ENCODE measurements at regions not wholly inside any gene's neighbourhood (a gene's known extent, or its start where the extent isn't known, plus 50 kb on each side); places are given as distances from the start of the nearest gene placed in this dataset.

DNA sequence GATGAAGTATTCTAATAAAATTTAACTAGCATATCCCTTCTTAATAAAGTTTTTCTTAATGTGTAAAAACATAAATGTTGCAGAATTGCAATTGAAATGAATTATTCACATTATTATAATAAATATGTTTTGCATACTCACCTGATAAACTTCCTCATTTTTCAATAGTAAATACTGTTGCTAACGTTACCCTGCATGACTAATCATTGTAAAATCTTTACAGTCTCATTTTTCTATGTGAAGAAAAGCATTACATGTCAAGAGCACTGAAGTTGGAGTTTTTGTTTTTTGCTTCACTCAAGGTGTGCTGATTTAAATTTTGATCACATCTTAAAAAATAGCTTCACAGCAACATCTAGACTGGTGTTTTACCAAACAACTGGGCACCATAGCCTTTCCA lies 157.2 kb upstream of the CDH18 start:
- Mint-ChIP-seq H3K4me3 (no peak overlapping the region), H3K4me1 (no peaks in the 10 kb centered on the region), H3K9me3 (no peaks in the 10 kb centered on the region), H3K27me3 (ENCODE audit: insufficient read depth, low read depth) (no peaks in the 10 kb centered on the region), H3K36me3 (no peaks in the 10 kb centered on the region), H3K27ac (no peak overlapping the region)
- no peaks in the 10 kb centered on the region for H3K36me3 ChIP-seq
- H4K20me1 ChIP-seq (ENCODE audit: low read depth): no peaks in the 10 kb centered on the region
- TF ChIP-seq EZH2 (IDR thresholded peaks at IDR 0.05) (no peak), CTCF (IDR thresholded peaks at IDR 0.05) (no peak), EZH2phosphoT487 (IDR thresholded peaks at IDR 0.05) (no peak)
- no peak overlapping the region for H3K9ac ChIP-seq
- no peaks in the 10 kb centered on the region for H3K4me1 ChIP-seq
- DNase-seq (ENCODE audit: low spot score): no peak
- no peaks in the 10 kb centered on the region for H3K9me3 ChIP-seq (ENCODE audit: low read depth)
- no peaks in the 10 kb centered on the region for H3F3A ChIP-seq (ENCODE audit: low read depth)
- H3K79me2 ChIP-seq (ENCODE audit: low read depth): no peaks in the 10 kb centered on the region
- H3K4me3 ChIP-seq: no peak overlapping the region
- H3K4me2 ChIP-seq: no peak overlapping the region
- no peaks in the 10 kb centered on the region for H3K27me3 ChIP-seq
- no peak overlapping the region for H2AFZ ChIP-seq (replicated peaks)
- H3K27ac ChIP-seq: no peak overlapping the region

- Mint-ChIP-seq H3K9me3 (no peaks in the 10 kb centered on the region), H3K4me1 (no peaks in the 10 kb centered on the region), H3K4me3 (no peak overlapping the region), H3K27ac (no peak overlapping the region), H3K27me3 (ENCODE audit: insufficient read depth, low read depth) (no peaks in the 10 kb centered on the region), H3K36me3 (no peaks in the 10 kb centered on the region)
- no peaks in the 10 kb centered on the region for H3K4me1 ChIP-seq
- H3K79me2 ChIP-seq (ENCODE audit: low read depth): no peaks in the 10 kb centered on the region
- no peaks in the 10 kb centered on the region for H3F3A ChIP-seq (ENCODE audit: low read depth)
- no peaks in the 10 kb centered on the region for H3K36me3 ChIP-seq
- H3K4me2 ChIP-seq: no peak overlapping the region
- no peak for DNase-seq (ENCODE audit: low spot score)
- H4K20me1 ChIP-seq (ENCODE audit: low read depth): no peaks in the 10 kb centered on the region
- H3K9ac ChIP-seq: no peak overlapping the region
- H3K27me3 ChIP-seq: no peaks in the 10 kb centered on the region
- no peak overlapping the region for H3K27ac ChIP-seq
- H3K9me3 ChIP-seq (ENCODE audit: low read depth): no peaks in the 10 kb centered on the region
- H2AFZ ChIP-seq (replicated peaks): no peak overlapping the region
- TF ChIP-seq EZH2phosphoT487 (IDR thresholded peaks at IDR 0.05) (no peak), CTCF (IDR thresholded peaks at IDR 0.05) (no peak), EZH2 (IDR thresholded peaks at IDR 0.05) (no peak)
- H3K4me3 ChIP-seq: no peak overlapping the region
Measured at GRCh38 chr5:20129501-20129900, 141.5 kb upstream of the CDH18 start.

DNA sequence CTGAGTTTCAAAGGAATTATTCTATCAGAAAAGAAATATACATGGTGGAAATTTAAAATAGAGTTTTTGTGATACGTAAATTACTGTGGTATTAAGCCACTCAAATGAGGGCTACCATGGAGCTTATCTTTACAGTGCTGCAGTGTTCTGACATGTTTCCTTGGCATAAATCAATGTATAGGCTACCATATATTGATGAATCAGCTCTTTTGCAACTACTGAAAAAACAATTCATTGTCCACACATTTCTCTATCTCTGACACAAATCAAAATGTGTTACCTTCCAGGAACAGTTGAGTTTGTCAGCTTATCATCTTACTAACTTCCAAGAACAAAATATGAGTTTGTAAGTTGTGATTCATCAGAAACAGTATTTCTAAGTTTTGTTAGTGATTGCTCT lies 140.3 kb upstream of the CDH18 start:
- H3K79me2 ChIP-seq (ENCODE audit: low read depth): no peaks in the 10 kb centered on the region
- no peak for DNase-seq (ENCODE audit: low spot score)

More for the DNA sequence above, 140.3 kb upstream of the CDH18 start:
- Mint-ChIP-seq H3K4me3 (no peak overlapping the region), H3K4me1 (no peaks in the 10 kb centered on the region), H3K36me3 (no peaks in the 10 kb centered on the region), H3K9me3 (no peaks in the 10 kb centered on the region), H3K27ac (no peak overlapping the region), H3K27me3 (ENCODE audit: insufficient read depth, low read depth) (no peaks in the 10 kb centered on the region)
- Histone ChIP-seq H3F3A (ENCODE audit: low read depth) (no peaks in the 10 kb centered on the region), H4K20me1 (ENCODE audit: low read depth) (no peaks in the 10 kb centered on the region), H3K4me3 (no peak overlapping the region), H3K27ac (no peak overlapping the region), H3K4me2 (no peak overlapping the region), H3K36me3 (no peaks in the 10 kb centered on the region), H3K4me1 (no peaks in the 10 kb centered on the region), H3K27me3 (no peaks in the 10 kb centered on the region), H3K9me3 (ENCODE audit: low read depth) (no peaks in the 10 kb centered on the region), H3K9ac (no peak overlapping the region), H2AFZ (replicated peaks) (no peak overlapping the region)
- TF ChIP-seq EZH2 (IDR thresholded peaks at IDR 0.05): no peak
- TF ChIP-seq CTCF (IDR thresholded peaks at IDR 0.05): no peak
- TF ChIP-seq EZH2phosphoT487 (IDR thresholded peaks at IDR 0.05): no peak
